HCT116 (cell line): ENCODE measurements at regions not wholly inside any gene's neighbourhood (a gene's known extent, or its start where the extent isn't known, plus 50 kb on each side); places are given as distances from the start of the nearest gene placed in this dataset.

ENCODE experiments used
- ATAC-seq: fragments of 200-7000 bp; cut with Tn5 transposase; 2 replicates; pipeline ENCODE4 v1.9.1; 2020; ENCODE audit warnings: mild to moderate bottlenecking, moderate library complexity
- BruUV-seq: library from RNA; stranded (reverse); fragments of 400-500 nt; replicated peaks from 2 replicates; lab custom pipeline; 2021; lab: Mats Ljungman, UMichigan
- CTCF ChIA-PET: fragments of 300-600 bp; sonication (Branson Sonifier 250); formaldehyde crosslinking; loops from one replicate; lab custom pipeline; 2021; ENCODE audit warnings: antibody characterized with exemption; lab: Charles Lee
- POLR2A ChIA-PET: fragments of 300-600, 350-600 bp; sonication (Branson Sonifier 250); formaldehyde crosslinking; loops from one replicate; lab custom pipeline; 2021; ENCODE audit warnings: antibody characterized with exemption; lab: Charles Lee
- RAD21 ChIA-PET, 2 experiments: fragments of 300-600 bp; sonication (Branson Sonifier 250); formaldehyde crosslinking; loops; one replicate each; lab custom pipeline; 2023; ENCODE audit warnings: low total read pairs in 2 of 2; ENCODE audit not compliant: uncharacterized antibody in 2 of 2, unreplicated experiment in 2 of 2, low non-redundant PET in 1 of 2; lab: Charles Lee
- DNase-seq: peaks from one replicate; pipeline ENCODE4 v3.0.0-alpha.2; 2010; ENCODE audit warnings: low read depth, low spot score
- H2AFZ ChIP-seq: fragments of 200-600 bp; shearing (Covaris generic), sonication (generic); 2 replicates; pipeline ENCODE4 v1.6.1; 2017; ENCODE audit warnings: low read depth, mixed run types, mixed read lengths, antibody characterized with exemption, low read length; ENCODE audit not compliant: poor library complexity, severe bottlenecking
- H3K27ac ChIP-seq: 2 replicates; pipeline ENCODE4 v1.5.1; 2012; ENCODE audit warnings: low read depth, low read length
- H3K27me3 ChIP-seq: fragments of 200-600 bp; sonication (generic); 2 replicates; pipeline ENCODE4 v1.6.1; 2016; ENCODE audit warnings: mixed run types, low read length, mixed read lengths; ENCODE audit not compliant: insufficient read depth
- H3K36me3 ChIP-seq, 2 experiments: fragments of 200-500 bp in 1 of 2; fragments of 200-600 bp in 1 of 2; sonication (Bioruptor generic) in 1 of 2; sonication (generic) in 1 of 2; 2 replicates each; pipeline versions ENCODE4 v1.5.1 to v1.6.1; 2014 to 2016; ENCODE audit warnings: low read length in 2 of 2, inconsistent platforms in 1 of 2, mixed read lengths in 1 of 2, mixed run types in 1 of 2; ENCODE audit not compliant: insufficient read depth in 2 of 2, control insufficient read depth in 1 of 2
- H3K4me1 ChIP-seq, 2 experiments: fragments of 200-600 bp in 1 of 2; sonication (generic) in 1 of 2; 2 replicates each; pipeline versions ENCODE4 v1.5.1 to v1.6.1; 2012 to 2017; ENCODE audit warnings: low read length in 2 of 2, inconsistent platforms in 1 of 2, mild to moderate bottlenecking in 1 of 2, mixed read lengths in 1 of 2, mixed run types in 1 of 2, moderate library complexity in 1 of 2; ENCODE audit not compliant: insufficient read depth in 2 of 2, control insufficient read depth in 1 of 2
- H3K4me2 ChIP-seq: fragments of 200-600 bp; sonication (generic); 2 replicates; pipeline ENCODE4 v1.6.1; 2017; ENCODE audit warnings: mixed run types, low read length, mixed read lengths
- H3K4me3 ChIP-seq, 2 experiments: fragments of 200-600 bp in 1 of 2; sonication (generic) in 1 of 2; replicated peaks in 1 of 2; 2 replicates each; pipeline ENCODE4 v1.5.1; 2011 to 2016; ENCODE audit warnings: low read length in 2 of 2, control low read depth in 1 of 2, low read depth in 1 of 2, mild to moderate bottlenecking in 1 of 2, mixed read lengths in 1 of 2, mixed run types in 1 of 2
- H3K79me2 ChIP-seq: fragments of 200-600 bp; sonication (generic); 2 replicates; pipeline ENCODE4 v1.6.1; 2017; ENCODE audit warnings: mild to moderate bottlenecking, mixed run types, low read length, moderate library complexity, mixed read lengths; ENCODE audit not compliant: insufficient read depth
- H3K9ac ChIP-seq: fragments of 200-600 bp; sonication (generic); 2 replicates; pipeline ENCODE4 v1.6.1; 2016; ENCODE audit warnings: low read length, mixed read lengths
- H3K9me2 ChIP-seq: fragments of 200-600 bp; sonication (generic), shearing (Covaris generic); 2 replicates; pipeline ENCODE4 v1.6.1; 2017; ENCODE audit warnings: mixed run types, mild to moderate bottlenecking, moderate library complexity; ENCODE audit not compliant: insufficient read depth
- H3K9me3 ChIP-seq, 2 experiments: fragments of 200-500 bp in 1 of 2; fragments of 200-600 bp in 1 of 2; sonication (Bioruptor generic) in 1 of 2; sonication (generic) in 1 of 2; 2 replicates each; pipeline ENCODE4 v1.6.1; 2014 to 2017; ENCODE audit warnings: low read length in 2 of 2, mixed read lengths in 2 of 2, inconsistent platforms in 1 of 2, low read depth in 1 of 2, mild to moderate bottlenecking in 1 of 2, mixed run types in 1 of 2, moderate library complexity in 1 of 2; ENCODE audit not compliant: control insufficient read depth in 1 of 2, insufficient read depth in 1 of 2
- H4K20me1 ChIP-seq: fragments of 200-600 bp; sonication (generic), shearing (Covaris generic); 2 replicates; pipeline ENCODE4 v1.6.1; 2017; ENCODE audit warnings: mixed run types, mild to moderate bottlenecking, moderate library complexity; ENCODE audit not compliant: insufficient read depth
- CBX3 ChIP-seq: IDR thresholded peaks from 2 replicates; pipeline ENCODE4 v1.6.1; 2012; ENCODE audit warnings: low read depth
- CEBPB ChIP-seq: IDR thresholded peaks from 2 replicates; pipeline ENCODE4 v1.6.1; 2012; ENCODE audit warnings: low read depth
- EGR1 ChIP-seq: IDR thresholded peaks from 2 replicates; pipeline ENCODE4 v1.6.1; 2012; ENCODE audit warnings: low read depth
- EZH2 ChIP-seq: fragments of 200-600 bp; sonication (generic); IDR thresholded peaks from 2 replicates; pipeline ENCODE4 v1.6.1; 2017; ENCODE audit warnings: antibody characterized with exemption, mixed run types
- FOSL1 ChIP-seq: IDR thresholded peaks from 2 replicates; pipeline ENCODE4 v1.6.1; 2012; ENCODE audit warnings: low read depth
- POLR2A ChIP-seq: IDR thresholded peaks from 2 replicates; pipeline ENCODE4 v1.7.0; 2011; ENCODE audit warnings: borderline replicate concordance; ENCODE audit not compliant: insufficient read depth, insufficient read length; ENCODE audit errors: extremely low read depth
- POLR2AphosphoS5 ChIP-seq: IDR thresholded peaks from 2 replicates; pipeline ENCODE4 v1.6.1; 2011; ENCODE audit warnings: mild to moderate bottlenecking, low read depth, low read length, moderate library complexity
- ZFX ChIP-seq: fragments of 450-650 bp; IDR thresholded peaks from 2 replicates; pipeline ENCODE4 v1.6.1; 2017
- ZNF274 ChIP-seq: fragments of 200-500 bp; sonication (Bioruptor generic); IDR thresholded peaks from 2 replicates; pipeline ENCODE4 v1.6.1; 2014; ENCODE audit warnings: mild to moderate bottlenecking, low read depth, low read length, inconsistent platforms
- intact Hi-C: fragments of 100-400 bp; cut with micrococcal nuclease; formaldehyde crosslinking; loops from 2 replicates; pipeline ENCODE4 v1.10.0; 2022
- TF ChIP-seq, protein P1 (sequence below), 3 experiments: fragments of 200-600 bp in 1 of 3; sonication (generic) in 1 of 3; IDR thresholded peaks in 2 of 3; conservative IDR thresholded peaks in 1 of 3; 2 replicates each; pipeline ENCODE4 v1.5.1; 2012 to 2017; ENCODE audit warnings: low read depth in 2 of 3, low read length in 2 of 3, antibody characterized with exemption in 1 of 3, borderline replicate concordance in 1 of 3, control low read depth in 1 of 3, mild to moderate bottlenecking in 1 of 3, mixed read lengths in 1 of 3, mixed run types in 1 of 3, moderate library complexity in 1 of 3; ENCODE audit not compliant: insufficient read depth in 1 of 3

DNA sequence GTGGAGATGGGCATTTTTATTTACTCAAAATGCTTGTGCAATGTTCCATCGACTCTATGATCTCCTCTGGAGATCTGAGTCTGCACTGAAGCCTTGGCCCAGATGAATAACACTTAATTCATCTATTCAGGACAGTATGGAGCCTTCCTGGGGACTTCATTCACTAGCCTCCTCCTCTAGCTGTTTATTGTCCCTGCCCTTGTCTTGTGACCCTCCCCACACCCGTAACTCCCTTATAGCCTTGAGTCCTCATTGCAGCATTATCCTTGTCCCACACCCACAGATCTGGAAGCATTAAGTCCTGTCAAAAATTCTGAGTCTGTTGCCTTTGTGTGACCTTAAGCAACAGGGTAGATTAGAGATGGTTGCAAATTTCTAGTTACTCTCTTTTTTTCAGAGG is 138.3 kb upstream of the LMO4 start:
- Histone ChIP-seq H3K27me3 (peaks cover 4% of the 10 kb centered on the region; the same call in 1 of the 2 replicates), H3K4me2 (no peak overlapping the region), H3K79me2 (no peaks in the 10 kb centered on the region), H2AFZ (no peak overlapping the region), H3K36me3 (no peaks in the 10 kb centered on the region), H3K9me2 (no peaks in the 10 kb centered on the region), H3K4me1 (no peaks in the 10 kb centered on the region), H3K27ac (no peak overlapping the region), H4K20me1 (no peaks in the 10 kb centered on the region), H3K9me3 (no peaks in the 10 kb centered on the region), H3K4me3 (no peak overlapping the region), H3K9ac (no peak overlapping the region)
- intact Hi-C loops, result no loop called here
- no peak for DNase-seq
- ChIA-PET RAD21 (no interaction called here), CTCF (no interaction called here), POLR2A (no interaction called here)
- ATAC-seq, result no peak
- no TSS peak for BruUV-seq
- TF ChIP-seq FOSL1, result no peak
- no peak for TF ChIP-seq POLR2A
- TF ChIP-seq ZFX, result no peak

DNA sequence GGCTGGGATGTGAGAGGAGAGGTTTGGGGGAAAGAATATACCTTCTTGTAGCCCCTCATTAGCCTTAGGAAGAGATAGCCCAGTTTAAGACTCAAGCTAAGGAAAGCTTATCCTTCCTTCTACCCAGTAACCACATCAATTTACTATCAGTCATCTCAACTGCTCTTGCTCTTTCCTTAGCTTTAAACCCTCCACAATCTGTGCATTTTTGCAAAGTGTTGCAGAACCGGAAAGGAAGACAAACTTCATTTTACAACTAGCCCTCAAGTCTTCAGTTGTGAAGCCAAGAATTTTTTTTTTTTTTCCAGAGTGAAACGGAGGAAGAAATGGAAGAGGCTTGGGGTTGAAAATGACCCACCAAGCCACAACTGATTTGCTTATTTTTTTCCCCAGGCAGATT is 137.0 kb upstream of the LMO4 start:
- Histone ChIP-seq H3K9me2 (no peaks in the 10 kb centered on the region), H3K79me2 (no peaks in the 10 kb centered on the region), H4K20me1 (no peaks in the 10 kb centered on the region), H2AFZ (no peak overlapping the region), H3K36me3 (no peaks in the 10 kb centered on the region), H3K4me1 (no peaks in the 10 kb centered on the region), H3K27me3 (peaks cover 4% of the 10 kb centered on the region; the same call in 1 of the 2 replicates), H3K4me3 (no peak overlapping the region), H3K27ac (no peak overlapping the region), H3K9ac (no peak overlapping the region), H3K9me3 (no peaks in the 10 kb centered on the region), H3K4me2 (no peak overlapping the region)
- DNase-seq (no peak), ATAC-seq (no peak)
- intact Hi-C loops, result no loop called here
- ChIA-PET RAD21 (no interaction called here), CTCF (no interaction called here), POLR2A (no interaction called here)
- BruUV-seq, result no TSS peak
- TF ChIP-seq POLR2A (no peak), ZFX (no peak), CEBPB (no peak), CBX3 (no peak), ZNF274 (no peak), POLR2AphosphoS5 (no peak), EGR1 (no peak), FOSL1 (no peak), EZH2 (no peak)
- TF ChIP-seq, protein P1, sequence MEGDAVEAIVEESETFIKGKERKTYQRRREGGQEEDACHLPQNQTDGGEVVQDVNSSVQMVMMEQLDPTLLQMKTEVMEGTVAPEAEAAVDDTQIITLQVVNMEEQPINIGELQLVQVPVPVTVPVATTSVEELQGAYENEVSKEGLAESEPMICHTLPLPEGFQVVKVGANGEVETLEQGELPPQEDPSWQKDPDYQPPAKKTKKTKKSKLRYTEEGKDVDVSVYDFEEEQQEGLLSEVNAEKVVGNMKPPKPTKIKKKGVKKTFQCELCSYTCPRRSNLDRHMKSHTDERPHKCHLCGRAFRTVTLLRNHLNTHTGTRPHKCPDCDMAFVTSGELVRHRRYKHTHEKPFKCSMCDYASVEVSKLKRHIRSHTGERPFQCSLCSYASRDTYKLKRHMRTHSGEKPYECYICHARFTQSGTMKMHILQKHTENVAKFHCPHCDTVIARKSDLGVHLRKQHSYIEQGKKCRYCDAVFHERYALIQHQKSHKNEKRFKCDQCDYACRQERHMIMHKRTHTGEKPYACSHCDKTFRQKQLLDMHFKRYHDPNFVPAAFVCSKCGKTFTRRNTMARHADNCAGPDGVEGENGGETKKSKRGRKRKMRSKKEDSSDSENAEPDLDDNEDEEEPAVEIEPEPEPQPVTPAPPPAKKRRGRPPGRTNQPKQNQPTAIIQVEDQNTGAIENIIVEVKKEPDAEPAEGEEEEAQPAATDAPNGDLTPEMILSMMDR (IDR thresholded peaks at IDR 0.05 in 2 of 3, conservative IDR thresholded peaks at IDR 0.05 in 1 of 3; ENCODE audit: borderline replicate concordance in 1 of 3, insufficient read depth in 1 of 3, low read depth in 2 of 3, low read length in 2 of 3), result no peak
